Loucy (cell line): ENCODE measurements at regions not wholly inside any gene's neighbourhood (a gene's known extent, or its start where the extent isn't known, plus 50 kb on each side); places are given as distances from the start of the nearest gene placed in this dataset.
"Not testable (repeated sequence)": the region's sequence is repeated elsewhere in the genome, so short reads cannot be mapped to it uniquely, and the experiment has no call there.

Source experiments
- H2AFZ ChIP-seq: fragments of 200-600 bp; sonication (generic); 2 replicates; pipeline ENCODE4 v1.6.0; 2016; ENCODE audit warnings: antibody characterized with exemption, mild to moderate bottlenecking, low read length, moderate library complexity
- H3F3A ChIP-seq: fragments of 200-600 bp; 2 replicates; pipeline ENCODE4 v1.6.0; 2016; ENCODE audit warnings: antibody characterized with exemption, low read depth, mild to moderate bottlenecking
- H3K27me3 ChIP-seq: fragments of 200-600 bp; sonication (generic); 2 replicates; pipeline ENCODE4 v1.6.1; 2014; ENCODE audit warnings: low read length, mild to moderate bottlenecking; ENCODE audit not compliant: insufficient read depth, poor library complexity, severe bottlenecking
- H3K36me3 ChIP-seq: fragments of 200-600 bp; sonication (generic); 2 replicates; pipeline ENCODE4 v1.6.1; 2016; ENCODE audit warnings: low read length; ENCODE audit not compliant: insufficient read depth
- H3K4me1 ChIP-seq: fragments of 200-600 bp; sonication (generic); 2 replicates; pipeline ENCODE4 v1.5.1; 2014; ENCODE audit warnings: low read length, mild to moderate bottlenecking; ENCODE audit not compliant: insufficient read depth, poor library complexity, severe bottlenecking
- H3K4me2 ChIP-seq: fragments of 200-600 bp; sonication (generic); 2 replicates; pipeline ENCODE4 v1.6.0; 2014; ENCODE audit warnings: antibody characterized with exemption, low read length, low read depth, mild to moderate bottlenecking; ENCODE audit not compliant: poor library complexity, severe bottlenecking
- H3K4me3 ChIP-seq: fragments of 200-600 bp; sonication (generic); 2 replicates; pipeline ENCODE4 v1.5.1; 2014; ENCODE audit warnings: low read length, mild to moderate bottlenecking, mixed read lengths; ENCODE audit not compliant: poor library complexity, severe bottlenecking
- H3K79me2 ChIP-seq: fragments of 200-600 bp; sonication (generic); 2 replicates; pipeline ENCODE4 v1.6.1; 2014; ENCODE audit warnings: low read length; ENCODE audit not compliant: insufficient read depth
- H3K9ac ChIP-seq: fragments of 200-600 bp; sonication (generic); 2 replicates; pipeline ENCODE4 v1.6.0; 2014; ENCODE audit warnings: mild to moderate bottlenecking, low read depth, low read length, moderate library complexity; ENCODE audit not compliant: poor library complexity, severe bottlenecking
- H3K9me2 ChIP-seq: fragments of 200-600 bp; sonication (generic); replicated peaks from 2 replicates; pipeline ENCODE4 v1.6.1; 2016; ENCODE audit warnings: low read depth, low read length, mixed read lengths
- H3K9me3 ChIP-seq: fragments of 200-600 bp; sonication (generic); 2 replicates; pipeline ENCODE4 v1.6.1; 2014; ENCODE audit warnings: mild to moderate bottlenecking, antibody characterized with exemption, low read length, low read depth; ENCODE audit not compliant: insufficient read depth
- H4K20me1 ChIP-seq: fragments of 200-600 bp; sonication (generic); 2 replicates; pipeline ENCODE4 v1.6.0; 2014; ENCODE audit warnings: antibody characterized with exemption, low read length, mild to moderate bottlenecking; ENCODE audit not compliant: insufficient read depth, poor library complexity, severe bottlenecking
- CTCF ChIP-seq: fragments of 200-600 bp; sonication (generic); conservative IDR thresholded peaks from 2 replicates; pipeline ENCODE4 v1.5.1; 2014; ENCODE audit warnings: mild to moderate bottlenecking, antibody characterized with exemption, low read length
- EZH2phosphoT487 ChIP-seq: fragments of 200-600 bp; IDR thresholded peaks from 2 replicates; pipeline ENCODE4 v1.6.1; 2018; ENCODE audit warnings: antibody characterized with exemption, mild to moderate bottlenecking, moderate library complexity, borderline replicate concordance

- Histone ChIP-seq H3K9ac (no peak overlapping the region), H3K27me3 (no peaks in the 10 kb centered on the region), H3K4me2 (no peak overlapping the region), H3K79me2 (no peaks in the 10 kb centered on the region), H3K9me2 (no peaks in the 10 kb centered on the region), H2AFZ (no peak overlapping the region), H3K4me1 (peaks cover 4% of the 10 kb centered on the region), H3K9me3 (no peaks in the 10 kb centered on the region), H3K4me3 (no peak overlapping the region), H4K20me1 (no peaks in the 10 kb centered on the region), H3F3A (no peaks in the 10 kb centered on the region), H3K36me3 (no peaks in the 10 kb centered on the region)
- TF ChIP-seq CTCF (no peak), EZH2phosphoT487 (no peak)
These were observed 83.0 kb upstream of the KCNAB1 start for GRCh38 chr3:156037356-156037755.

- Histone ChIP-seq H3K9ac (no peak overlapping the region), H3K4me3 (peak overlapping the region; percentile 30), H3K4me2 (peak overlapping the region; percentile 41), H3K36me3 (no peaks in the 10 kb centered on the region), H4K20me1 (no peaks in the 10 kb centered on the region), H3K9me3 (no peaks in the 10 kb centered on the region), H3K4me1 (peaks cover 4% of the 10 kb centered on the region), H3K27me3 (no peaks in the 10 kb centered on the region), H3K79me2 (no peaks in the 10 kb centered on the region), H2AFZ (peak overlapping the region; percentile 85), H3F3A (no peaks in the 10 kb centered on the region), H3K9me2 (no peaks in the 10 kb centered on the region)
- no peak for TF ChIP-seq CTCF
- TF ChIP-seq EZH2phosphoT487: no peak
These were observed 81.5 kb upstream of the KCNAB1 start for GRCh38 chr3:156038869-156039268.

DNA sequence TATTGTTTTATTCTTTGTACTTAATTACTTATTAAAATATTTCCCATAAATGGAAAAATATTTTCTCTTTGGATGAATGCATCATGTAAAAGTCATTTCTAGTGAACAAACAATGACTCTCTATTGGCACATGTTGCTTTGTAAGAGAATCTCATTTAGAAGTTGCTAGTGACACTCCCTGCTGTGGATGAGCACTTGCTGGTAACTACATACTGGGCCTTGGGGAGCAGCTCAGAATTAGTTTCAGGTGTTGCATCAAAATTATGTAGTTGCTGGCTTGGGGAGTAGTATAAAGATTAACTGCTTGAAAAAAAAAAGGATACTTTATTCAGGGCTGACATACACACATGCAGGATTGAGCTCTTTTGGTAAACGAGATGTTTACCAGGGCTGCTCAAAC, 80.3 kb upstream of the KCNAB1 start:
- H3K9me3 ChIP-seq: no peaks in the 10 kb centered on the region
- H3K4me1 ChIP-seq: peaks cover 4% of the 10 kb centered on the region
- no peak overlapping the region for H3K4me3 ChIP-seq
- no peak overlapping the region for H3K9ac ChIP-seq
- no peaks in the 10 kb centered on the region for H3F3A ChIP-seq
- no peaks in the 10 kb centered on the region for H3K79me2 ChIP-seq
- H4K20me1 ChIP-seq: no peaks in the 10 kb centered on the region
- H3K36me3 ChIP-seq: no peaks in the 10 kb centered on the region
- H2AFZ ChIP-seq: no peak overlapping the region
- no peaks in the 10 kb centered on the region for H3K9me2 ChIP-seq
- TF ChIP-seq EZH2phosphoT487 (no peak), CTCF (no peak)
- no peaks in the 10 kb centered on the region for H3K27me3 ChIP-seq
- no peak overlapping the region for H3K4me2 ChIP-seq

DNA sequence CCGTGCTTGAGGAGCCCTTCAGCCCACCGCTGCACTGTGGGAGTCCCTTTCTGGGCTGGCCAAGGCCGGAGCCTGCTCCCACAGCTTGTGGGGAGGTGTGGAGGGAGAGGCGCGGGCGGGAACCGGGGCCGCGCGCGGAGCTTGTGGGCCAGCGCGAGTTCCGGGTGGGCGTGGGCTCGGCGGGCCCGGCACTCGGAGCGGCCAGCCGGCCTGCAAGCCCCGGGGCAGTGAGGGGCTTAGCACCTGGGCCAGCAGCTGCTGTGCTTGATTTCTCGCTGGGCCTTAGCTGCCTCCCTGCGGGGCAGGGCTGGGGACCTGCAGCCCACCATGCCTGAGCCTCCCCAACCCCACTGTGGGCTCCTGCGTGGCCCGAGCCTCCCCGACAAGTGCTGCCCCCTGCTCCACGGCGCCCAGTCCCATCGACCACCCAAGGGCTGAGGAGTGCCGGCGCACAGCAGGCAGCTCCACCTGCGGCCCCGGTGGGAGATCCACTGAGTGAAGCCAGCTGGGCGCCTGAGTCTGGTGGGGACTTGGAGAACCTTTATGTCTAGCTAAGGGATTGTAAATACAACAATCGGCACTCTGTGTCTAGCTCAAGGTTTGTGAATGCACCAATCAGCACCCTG, 79.0 kb upstream of the KCNAB1 start:
- not testable (repeated sequence) for H3K4me3 ChIP-seq, H2AFZ ChIP-seq, H3F3A ChIP-seq, H3K4me1 ChIP-seq, H3K9me2 ChIP-seq, H3K9ac ChIP-seq, H3K79me2 ChIP-seq, H3K27me3 ChIP-seq, H3K9me3 ChIP-seq, H3K4me2 ChIP-seq, H4K20me1 ChIP-seq, H3K36me3 ChIP-seq

GRCh38 chr3:156041856-156042255, 78.5 kb upstream of the KCNAB1 start:
- not testable (repeated sequence) for H3K9ac ChIP-seq, H3F3A ChIP-seq, H3K4me1 ChIP-seq, H3K4me2 ChIP-seq, H3K36me3 ChIP-seq, H2AFZ ChIP-seq, H3K79me2 ChIP-seq, H3K27me3 ChIP-seq, H3K9me2 ChIP-seq, H3K4me3 ChIP-seq, H4K20me1 ChIP-seq, H3K9me3 ChIP-seq
